Lung microvascular endothelial cell (primary cell): ENCODE measurements at regions not wholly inside any gene's neighbourhood (a gene's known extent, or its start where the extent isn't known, plus 50 kb on each side); places are given as distances from the start of the nearest gene placed in this dataset.
"Not testable (repeated sequence)": the region's sequence is repeated elsewhere in the genome, so short reads cannot be mapped to it uniquely, and the experiment has no call there.

ENCODE experiments used
- DNase-seq, 2 donors: peaks; one replicate each; pipeline versions ENCODE4 v3.0.0 to v3.0.0-alpha.2; 2010; ENCODE audit warnings: low read depth in 2 of 2

GRCh38 chr5:34261020-34261419, 218.0 kb upstream of the C1QTNF3 start:
- DNase-seq, result not testable (repeated sequence)

DNA sequence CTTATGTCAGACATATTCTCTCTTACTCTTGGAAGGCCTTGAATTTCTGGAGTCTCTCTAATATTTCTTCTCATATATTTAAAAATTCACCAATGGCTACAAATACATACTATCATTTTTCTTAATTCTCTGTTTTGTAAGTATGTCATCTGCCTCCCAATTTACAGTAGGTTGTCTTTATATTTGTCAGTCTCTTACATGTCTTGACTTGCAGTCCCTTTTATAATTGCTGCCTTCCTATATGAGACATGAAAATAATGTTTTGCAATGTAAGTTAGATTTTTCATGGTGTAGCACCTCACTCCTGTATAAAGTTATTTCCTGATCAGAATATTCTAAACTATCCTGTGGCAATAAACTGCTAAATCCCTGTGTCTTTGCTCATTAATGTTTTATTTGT, 223.1 kb upstream of the C1QTNF3 start:
- not testable (repeated sequence) for DNase-seq

- DNase-seq, result not testable (repeated sequence)
Measured at GRCh38 chr5:34296759-34297158, 253.7 kb upstream of the C1QTNF3 start.

GRCh38 chr5:34329201-34329600, 286.2 kb upstream of the C1QTNF3 start:
- not testable (repeated sequence) for DNase-seq

GRCh38 chr5:34329611-34330108, 286.6 kb upstream of the C1QTNF3 start:
- not testable (repeated sequence) for DNase-seq

GRCh38 chr5:34331928-34332454, 289.0 kb upstream of the C1QTNF3 start:
- DNase-seq, result not testable (repeated sequence)

- not testable (repeated sequence) for DNase-seq
Measured at GRCh38 chr5:34339408-34340001, 296.5 kb upstream of the C1QTNF3 start.

GRCh38 chr5:34354440-34354839, 301.7 kb upstream of the RAI14 start:
- not testable (repeated sequence) for DNase-seq

GRCh38 chr5:34371417-34371816, 284.7 kb upstream of the RAI14 start:
- not testable (repeated sequence) for DNase-seq

- DNase-seq, result not testable (repeated sequence)
Measured at GRCh38 chr5:34371817-34372216, 284.3 kb upstream of the RAI14 start.

GRCh38 chr5:34372739-34373138, 283.4 kb upstream of the RAI14 start:
- not testable (repeated sequence) for DNase-seq

- not testable (repeated sequence) for DNase-seq
Measured at GRCh38 chr5:34377651-34378050, 278.5 kb upstream of the RAI14 start.

DNA sequence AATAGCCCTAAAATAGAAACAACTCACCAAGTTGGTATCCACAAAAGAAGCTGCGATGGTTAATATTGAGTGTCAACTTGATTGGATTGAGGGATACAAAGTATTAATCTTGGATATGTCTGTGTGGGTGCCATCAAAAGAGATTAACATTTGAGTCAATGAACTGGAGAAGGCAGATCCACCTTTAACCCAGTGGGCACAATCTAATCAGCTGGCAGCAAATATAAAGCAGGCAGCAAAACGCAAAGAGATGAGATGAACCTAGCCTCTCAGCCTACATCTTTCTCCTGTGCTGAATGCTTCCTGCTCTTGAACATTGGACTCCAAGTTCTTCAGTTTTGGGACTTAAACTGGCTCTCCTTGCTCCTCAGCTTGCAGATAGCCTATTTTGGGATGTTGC, 277.6 kb upstream of the RAI14 start:
- not testable (repeated sequence) for DNase-seq

DNA sequence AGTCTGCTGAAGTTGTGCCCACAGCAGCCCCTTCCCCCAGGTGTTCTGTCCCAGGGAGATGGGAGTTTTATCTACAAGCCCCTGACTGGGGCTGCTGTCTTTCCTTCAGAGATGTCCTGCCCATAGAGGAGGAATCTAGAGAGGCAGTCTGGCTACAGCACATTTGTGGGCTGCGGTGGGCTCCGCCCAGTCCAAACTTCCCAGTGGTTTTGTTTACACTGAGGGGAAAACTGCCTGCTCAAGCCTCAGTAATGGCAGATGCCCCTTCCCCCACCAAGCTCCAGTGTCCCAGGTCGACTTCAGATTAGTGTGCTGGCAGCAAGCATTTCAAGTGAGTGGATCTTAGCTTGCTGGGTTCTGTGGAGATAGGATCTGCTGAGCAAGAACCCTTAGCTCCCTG, 267.4 kb upstream of the RAI14 start:
- DNase-seq, result not testable (repeated sequence)

- DNase-seq, result no peak
Measured at GRCh38 chr5:34409373-34409772, 246.8 kb upstream of the RAI14 start.

DNA sequence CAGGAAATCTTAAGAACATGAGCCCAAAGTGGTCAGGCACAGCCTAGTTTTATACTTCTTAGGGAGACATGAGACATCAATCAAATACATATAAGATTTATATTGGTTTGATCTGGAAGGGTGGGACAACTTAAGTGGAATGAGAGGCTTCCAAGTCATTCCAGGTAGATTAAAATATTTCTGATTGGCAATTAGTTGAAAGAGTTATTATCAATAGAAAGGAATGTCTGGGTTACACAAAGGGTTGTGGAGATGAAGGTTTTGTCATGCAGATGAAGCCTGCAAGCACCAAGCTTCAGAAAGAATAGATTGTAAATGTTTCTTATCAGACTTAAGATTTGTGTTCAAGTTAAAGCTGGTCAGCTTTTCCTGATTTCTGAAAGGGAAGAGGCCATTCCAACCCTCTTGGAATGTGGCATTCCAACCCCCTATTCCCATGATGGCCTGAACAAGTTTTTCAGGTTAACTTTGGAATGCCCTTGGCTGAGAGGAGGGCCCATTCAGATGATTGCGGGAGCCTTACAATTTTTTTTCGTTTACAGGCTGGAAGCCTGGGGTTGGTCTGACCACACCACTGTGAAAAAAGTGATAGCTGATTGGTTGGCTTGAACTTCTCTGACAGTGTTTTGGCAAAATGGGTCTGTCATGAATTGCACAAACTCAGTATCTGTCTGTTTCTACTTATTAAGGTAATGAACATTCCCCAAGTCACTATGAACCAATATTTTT, 245.6 kb upstream of the RAI14 start:
- DNase-seq, result no peak

- no peak for DNase-seq
Measured at GRCh38 chr5:34411470-34412346, 244.4 kb upstream of the RAI14 start.

DNA sequence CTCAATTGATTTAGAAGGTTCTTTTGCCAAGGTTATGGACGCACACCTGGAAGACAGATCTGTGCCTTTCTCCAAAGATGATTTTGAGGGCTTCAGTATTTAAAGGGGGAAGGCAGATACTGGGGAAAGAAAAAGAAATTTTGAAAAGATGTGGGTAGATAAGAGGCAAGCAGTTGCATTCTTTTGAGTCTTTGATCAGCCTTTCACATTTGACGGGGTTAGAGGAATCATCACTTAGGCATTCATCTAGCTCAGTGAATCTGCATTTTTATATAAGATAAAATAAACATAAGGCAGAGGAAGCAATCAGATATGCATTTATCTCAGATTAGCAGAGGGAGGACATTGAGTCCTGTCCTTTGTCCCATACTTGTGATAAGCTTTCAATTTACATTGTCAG, 243.4 kb upstream of the RAI14 start:
- DNase-seq, result no peak

GRCh38 chr5:34415559-34416198, 240.4 kb upstream of the RAI14 start:
- no peak for DNase-seq

DNA sequence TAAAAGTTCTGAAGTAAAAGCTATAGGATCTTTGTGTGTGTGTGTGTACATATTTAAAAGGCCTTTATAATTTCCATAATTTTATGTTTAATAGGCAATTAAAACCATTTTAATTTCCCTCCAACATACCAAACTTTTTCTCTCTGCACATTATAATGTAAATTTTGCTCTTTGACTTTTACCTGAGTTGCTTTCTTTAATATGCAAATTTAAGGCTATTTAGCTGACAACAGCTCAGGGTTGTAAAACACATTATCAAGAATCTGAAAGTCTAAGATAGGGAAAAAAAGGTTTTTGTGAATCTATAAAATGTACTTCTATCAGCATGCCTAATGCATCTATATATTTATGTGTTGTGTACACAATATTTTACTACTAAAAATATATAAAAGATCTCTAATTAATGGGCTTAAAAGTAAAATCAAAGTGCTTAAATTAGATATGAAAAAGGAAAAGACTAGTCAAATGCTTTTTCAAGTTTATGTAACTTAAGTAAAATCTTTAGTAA, 239.6 kb upstream of the RAI14 start:
- no peak for DNase-seq

DNA sequence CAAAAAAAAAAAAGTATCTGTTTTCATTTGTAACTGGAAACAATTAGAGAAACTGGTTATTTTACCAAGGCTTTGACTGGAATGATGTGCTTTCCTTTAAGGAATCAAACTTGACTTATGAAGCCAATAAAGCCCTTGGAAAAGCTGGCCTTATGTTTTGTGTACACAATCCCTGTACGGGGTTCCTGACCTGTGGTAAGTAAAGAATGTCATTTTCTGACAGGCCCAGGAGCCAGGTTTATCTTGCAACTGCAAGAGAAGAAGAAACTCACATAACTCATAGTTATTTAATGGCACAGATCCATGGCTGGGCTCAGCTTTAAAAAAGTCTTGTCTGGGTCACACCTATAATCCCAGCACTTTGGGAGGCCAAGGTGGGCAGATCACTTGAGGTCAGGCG, 235.9 kb upstream of the RAI14 start:
- DNase-seq, result not testable (repeated sequence)
